Stimulated activated CD4-positive, alpha-beta T cell treated with anti-CD3 and anti-CD28 coated beads, Interleukin-4, amount 100 ng/mL, for 4 hours (primary cell): ENCODE measurements at regions not wholly inside any gene's neighbourhood (a gene's known extent, or its start where the extent isn't known, plus 50 kb on each side); places are given as distances from the start of the nearest gene placed in this dataset.
"Not testable (repeated sequence)": the region's sequence is repeated elsewhere in the genome, so short reads cannot be mapped to it uniquely, and the experiment has no call there.

Experiments used
- DNase-seq, 2 experiments: peaks; one replicate each; pipeline ENCODE4 v3.0.0-alpha.2; 2020

DNA sequence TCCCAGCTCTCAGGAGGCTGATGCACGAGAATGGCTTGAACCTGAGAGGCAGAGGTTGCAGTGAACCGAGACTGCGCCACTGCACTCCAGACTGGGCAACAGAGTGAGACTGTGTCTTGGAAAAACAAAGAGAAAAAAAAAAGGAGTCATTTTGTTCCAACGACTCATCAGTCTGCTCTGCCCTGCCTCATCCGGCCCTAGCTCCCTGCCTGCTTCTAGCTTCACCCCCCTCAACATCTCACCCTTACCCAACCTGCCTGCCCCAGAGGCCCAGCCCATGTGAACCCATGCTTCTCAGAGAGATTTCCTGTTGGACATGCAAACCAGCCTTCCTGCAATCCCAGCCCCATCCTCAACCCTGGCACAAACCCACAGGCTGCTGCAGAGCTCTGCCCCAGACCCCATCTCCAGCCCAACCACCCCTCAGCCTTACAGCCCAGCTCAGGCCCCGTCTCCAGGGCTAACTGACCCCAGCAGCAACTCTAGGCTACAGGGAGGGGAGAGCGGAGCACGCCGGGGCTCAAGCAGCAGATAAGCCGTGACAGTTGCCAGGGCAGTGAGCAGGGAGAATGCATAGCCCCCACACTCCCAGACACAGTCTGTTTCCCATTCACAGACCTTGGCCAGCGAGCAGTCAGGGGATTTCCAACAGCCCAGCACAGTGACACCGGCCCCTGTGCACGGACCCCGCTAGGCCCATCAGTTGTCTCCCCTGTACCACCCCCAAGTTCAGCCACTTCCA, 86.0 kb upstream of the KCTD7 start:
- no peak for DNase-seq

DNA sequence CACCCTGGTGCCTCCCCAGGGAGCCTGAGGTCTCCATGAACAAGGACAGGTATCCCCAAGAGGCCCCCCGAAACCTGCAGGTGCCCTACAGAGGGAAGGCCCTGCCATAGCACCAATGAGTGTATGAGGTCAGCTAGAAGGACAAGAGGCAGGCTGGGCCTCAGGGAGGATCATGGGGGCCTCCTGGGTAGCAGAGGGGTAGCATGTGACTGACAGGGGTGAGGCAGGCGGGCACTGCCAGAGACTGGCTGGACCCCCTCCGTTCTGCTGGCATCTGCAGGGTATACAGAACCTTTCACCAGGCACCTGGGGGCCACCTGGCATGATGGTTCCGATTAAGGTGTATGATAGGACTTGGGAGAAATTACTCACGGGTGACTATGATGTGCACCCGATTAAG, 79.2 kb upstream of the KCTD7 start:
- DNase-seq: no peak

DNA sequence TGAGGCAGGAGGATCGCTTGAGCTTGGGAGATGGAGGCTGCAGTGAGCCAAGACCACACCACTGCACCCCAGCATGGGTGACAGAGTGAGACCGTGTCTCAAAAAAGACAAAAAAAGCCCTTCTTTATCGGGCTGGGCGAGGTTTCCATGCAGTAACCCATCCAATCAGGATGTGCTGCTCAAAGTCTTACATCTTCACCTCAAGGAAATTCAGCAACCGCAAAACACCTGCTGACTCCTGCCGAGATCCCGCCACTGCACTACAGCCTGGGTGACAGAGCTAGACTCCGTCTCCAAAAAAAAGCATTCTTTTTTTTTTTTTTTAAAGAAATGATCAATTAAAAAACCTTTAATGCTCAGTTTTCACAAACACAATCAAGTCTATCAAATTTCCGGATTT, 75.7 kb upstream of the KCTD7 start:
- no peak for DNase-seq

DNA sequence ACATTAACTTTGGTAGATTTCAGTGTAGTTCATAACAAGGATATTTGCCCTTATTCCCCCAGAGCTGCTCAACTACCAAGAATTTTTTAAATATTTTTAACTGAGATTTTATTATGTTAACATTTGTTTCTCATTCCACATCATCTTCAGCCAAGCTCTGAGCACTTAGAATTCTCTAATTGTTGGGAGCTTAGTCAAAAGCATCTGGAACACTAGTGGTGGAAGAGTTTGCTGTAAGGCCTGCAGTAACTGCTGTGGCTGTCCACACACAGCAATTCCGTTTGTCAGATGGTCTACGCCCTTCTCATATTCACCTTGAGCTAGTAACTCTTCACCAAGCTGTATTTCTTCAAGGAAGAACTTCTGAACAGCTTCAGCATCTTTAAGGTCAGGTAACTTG, 75.0 kb upstream of the KCTD7 start:
- not testable (repeated sequence) for DNase-seq

DNA sequence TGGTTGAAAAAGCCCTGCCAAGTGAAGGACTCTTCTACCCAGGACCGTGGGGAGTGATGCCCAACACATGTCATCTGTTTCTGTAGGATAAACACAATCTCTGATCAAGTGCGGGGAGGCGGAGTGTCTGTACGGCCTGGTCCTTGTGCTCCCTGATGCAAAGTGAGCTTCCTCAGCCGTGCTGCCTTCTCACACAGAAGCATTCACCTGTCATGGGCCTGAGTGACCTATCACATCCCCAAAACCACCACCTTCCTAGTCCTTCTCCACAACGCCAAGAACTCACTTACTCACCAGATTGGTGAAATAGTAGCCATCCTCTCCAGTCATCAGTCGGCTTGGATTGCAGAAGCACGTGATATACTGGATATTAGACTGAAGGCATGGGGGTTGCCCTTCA, 74.4 kb upstream of the KCTD7 start:
- not testable (repeated sequence) for DNase-seq

DNA sequence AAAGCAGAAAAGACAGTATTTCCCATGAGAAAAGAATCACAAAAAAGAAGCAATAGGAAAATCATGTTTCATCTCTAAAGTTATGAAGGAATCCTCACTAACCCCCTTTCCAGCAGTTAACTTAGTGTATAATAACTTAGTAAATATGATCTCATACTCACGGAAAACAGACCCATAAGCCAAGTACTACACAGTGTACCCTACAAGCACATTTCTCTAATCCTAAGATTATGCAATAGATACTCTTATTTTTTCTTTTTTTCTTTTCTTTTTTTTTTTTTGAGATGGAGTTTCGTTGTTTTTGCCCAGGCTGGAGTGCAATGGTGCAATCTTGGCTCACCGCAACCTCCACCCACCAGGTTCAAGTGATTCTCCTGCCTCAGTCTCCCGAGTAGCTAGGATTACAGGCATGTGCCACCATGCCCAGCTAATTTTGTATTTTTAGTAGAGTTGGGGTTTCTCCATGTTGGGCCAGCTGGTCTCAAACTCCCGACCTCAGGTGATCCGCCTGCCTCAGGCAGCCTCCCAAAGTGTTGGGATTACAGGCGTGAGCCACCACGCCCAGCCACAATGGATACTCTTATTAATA, 73.7 kb upstream of the KCTD7 start:
- not testable (repeated sequence) for DNase-seq

DNA sequence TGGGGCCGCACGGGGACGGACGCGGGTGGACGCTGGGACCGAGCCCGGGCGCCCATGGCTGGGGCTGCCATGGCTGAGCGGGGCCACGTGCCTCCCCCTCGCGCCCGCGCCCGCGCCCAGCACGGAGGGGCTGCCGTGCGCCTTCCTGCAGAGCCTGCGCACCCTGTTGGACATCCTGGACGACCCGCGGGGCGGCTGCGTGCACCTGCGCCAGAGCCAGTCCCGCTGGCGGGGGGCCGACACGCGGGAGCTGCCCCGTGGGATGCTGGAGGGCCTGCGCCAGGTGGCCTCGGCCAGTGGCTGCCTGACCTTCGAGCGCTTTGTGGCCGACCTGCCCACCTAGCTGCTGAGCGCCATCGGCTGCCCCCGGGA, 72.5 kb upstream of the KCTD7 start:
- no peak for DNase-seq

DNA sequence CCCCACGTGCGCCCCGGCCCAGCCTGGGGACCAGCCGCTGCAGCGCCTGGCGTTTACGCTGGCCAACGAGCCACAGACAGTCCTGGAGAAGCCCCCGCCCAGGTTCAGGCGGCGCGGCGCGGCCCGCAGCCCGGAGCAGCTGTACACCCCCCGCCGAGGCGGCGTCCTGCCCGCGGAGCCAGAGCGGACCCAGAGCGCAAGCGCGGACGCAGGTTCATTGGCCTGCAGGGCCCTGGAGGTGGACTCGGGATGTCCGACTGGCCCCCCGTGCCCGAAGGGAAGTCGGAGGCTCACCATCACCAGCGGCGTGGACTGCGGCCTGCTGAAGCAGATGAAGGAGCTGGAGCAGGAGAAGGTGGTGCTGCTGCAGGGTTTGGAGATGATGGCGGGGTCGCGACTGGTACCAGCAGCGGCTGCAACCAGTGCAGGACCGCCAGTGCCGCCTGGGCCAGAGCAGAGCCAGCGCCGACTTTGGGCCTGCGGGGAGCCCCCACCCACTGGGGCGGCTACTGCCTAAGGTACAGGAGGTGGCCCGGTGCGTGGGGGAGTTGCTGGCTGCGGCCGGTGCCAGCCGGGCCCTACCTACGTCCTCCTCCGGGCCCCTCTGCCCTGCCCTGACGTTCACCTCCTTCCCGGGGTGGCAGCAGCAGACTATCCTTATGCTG, 72.0 kb upstream of the KCTD7 start:
- no peak for DNase-seq

DNA sequence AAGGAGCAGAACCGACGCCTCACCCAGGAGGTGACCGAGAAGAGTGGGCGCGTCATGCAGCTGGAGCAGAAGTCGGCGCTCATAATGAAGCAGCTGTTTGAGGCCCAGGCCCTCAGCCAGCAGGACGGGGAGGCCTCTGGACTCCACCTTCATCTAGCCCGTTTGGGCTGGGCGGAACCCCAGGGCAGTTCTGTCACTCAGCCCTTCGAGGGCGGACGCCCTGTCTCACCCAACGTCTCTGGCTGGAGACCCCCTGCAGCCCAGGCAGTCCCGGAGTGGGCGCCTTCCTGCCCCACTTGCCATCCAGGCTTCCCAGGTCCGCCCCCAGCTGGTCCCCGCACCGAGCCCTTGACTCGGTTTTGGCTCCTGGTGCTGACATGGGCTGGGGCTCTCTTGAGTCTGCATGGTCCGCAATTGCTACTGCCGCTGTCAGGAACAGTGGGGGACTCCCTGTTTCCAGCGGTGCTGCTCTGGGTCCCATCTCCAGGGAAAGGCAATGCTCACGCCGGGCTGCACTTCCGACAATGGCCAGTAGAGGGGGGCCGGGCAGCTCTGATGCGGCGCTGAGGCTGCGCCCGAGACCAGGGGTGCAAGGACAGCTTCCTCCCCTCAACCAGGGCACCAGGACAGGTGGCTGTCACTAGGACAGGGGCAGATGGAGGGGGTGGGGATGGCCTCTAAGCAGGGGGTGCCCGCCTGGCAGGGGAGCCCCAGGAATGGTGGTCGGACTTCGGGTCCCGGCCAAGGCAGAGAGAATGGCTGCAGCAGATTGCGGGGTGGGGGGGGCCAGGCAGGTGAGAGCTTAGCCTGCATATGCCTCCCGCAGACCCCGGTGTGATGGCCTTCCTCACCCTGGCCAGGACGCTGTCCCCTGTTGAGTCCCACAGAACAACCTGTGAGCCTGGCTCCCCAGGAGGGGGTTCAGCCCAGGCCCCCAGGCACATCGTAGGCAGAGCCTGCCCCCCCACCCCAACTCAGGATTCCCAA, 71.2 kb upstream of the KCTD7 start:
- DNase-seq: peak; percentile 48 to 77

DNA sequence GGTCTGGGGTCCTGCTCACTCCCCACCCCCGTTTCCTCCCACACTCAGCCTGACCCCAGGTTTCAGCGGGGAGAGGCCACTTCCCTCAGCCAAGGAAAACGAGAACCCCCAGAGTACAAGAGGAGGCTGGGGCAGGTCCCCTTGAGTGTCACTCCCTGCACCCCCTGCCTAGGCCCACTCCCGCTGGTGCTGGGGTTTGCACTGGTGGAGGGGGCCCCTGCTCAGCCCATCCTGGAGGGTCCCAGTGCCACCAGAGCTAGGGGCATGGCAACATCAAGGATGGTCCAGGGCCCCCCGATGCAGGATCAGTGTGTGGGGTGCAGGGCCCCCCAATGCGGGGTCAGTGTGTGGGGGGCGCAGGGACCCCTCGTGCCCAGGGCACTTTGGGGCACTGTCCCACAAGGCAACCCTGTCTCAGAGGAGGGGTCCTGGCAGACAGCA, 70.5 kb upstream of the KCTD7 start:
- DNase-seq: no peak

DNA sequence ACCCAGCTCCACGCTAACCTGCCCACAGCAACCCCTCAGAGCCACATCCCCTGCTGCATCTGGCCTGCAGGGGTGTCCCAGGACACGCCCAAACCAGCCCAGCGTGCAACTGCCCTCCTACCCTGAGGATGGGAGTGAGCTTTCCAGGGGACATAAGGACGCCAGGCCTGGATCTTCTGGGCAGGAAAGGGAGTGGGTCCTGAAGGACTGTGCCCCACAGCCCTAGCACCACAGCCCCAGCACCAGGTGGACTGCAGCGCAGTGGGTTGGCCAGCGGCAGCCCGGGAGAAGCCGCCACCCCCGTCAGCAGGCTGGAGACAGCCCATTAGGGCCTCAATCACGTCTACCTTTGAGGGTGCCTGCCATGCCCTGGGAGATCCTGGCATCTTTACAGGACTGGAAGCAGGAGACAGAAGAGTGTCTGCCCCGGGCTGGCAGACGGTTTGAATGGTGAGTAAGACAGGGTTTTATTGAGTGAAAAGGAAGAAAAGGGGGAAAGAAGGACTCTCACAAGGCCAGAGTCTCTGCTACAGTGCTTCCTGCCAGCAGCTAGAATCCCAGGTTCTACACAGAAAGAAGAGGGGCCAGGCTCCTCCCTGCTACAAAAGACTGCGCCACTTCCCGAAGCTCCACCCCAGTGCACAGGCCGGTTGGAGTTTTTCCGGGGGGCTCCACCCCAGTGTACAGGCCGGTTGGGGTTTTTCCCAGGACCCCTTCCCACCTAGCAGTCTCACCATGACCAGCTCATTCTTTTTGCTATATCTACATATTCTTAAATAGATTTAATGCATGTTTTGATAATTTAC, 69.8 kb upstream of the KCTD7 start:
- DNase-seq: no peak

DNA sequence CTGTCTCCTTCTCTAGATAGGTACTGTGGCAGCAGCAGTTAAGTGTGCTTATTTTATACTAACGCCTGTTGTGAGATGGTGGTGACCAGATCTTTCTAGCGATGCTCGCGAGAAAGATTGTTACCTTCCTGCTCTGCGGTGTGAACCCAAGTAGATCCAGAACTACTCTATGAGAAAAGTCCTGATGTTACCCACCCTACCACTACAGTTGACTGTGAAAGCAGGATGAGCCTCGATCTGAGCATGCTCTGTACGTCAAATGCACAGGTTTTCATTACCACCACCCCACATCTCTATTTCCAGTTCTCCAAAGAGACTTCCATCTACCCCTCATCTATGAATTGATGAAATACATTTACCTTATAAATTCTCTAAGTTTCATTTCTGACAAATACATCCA, 64.6 kb upstream of the KCTD7 start:
- no peak for DNase-seq

DNA sequence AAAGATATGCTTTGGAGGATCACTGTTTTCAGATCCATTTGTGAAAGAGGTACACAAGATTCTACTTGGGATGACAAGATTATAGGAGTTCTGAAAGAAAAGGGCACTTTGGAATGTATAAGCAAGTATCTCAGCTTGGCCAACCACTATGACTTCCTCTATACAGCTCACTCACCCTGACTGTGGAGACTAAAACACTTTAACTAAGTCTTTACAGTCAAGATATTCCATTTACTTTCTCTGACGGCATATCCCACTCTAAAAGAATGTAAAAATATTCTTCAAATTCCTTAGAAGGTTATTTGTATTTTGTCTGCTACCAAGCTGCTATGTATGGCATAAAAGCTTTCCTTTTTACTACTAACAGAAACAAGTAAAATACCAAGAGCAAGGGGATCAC, 58.5 kb upstream of the KCTD7 start:
- not testable (repeated sequence) for DNase-seq

DNA sequence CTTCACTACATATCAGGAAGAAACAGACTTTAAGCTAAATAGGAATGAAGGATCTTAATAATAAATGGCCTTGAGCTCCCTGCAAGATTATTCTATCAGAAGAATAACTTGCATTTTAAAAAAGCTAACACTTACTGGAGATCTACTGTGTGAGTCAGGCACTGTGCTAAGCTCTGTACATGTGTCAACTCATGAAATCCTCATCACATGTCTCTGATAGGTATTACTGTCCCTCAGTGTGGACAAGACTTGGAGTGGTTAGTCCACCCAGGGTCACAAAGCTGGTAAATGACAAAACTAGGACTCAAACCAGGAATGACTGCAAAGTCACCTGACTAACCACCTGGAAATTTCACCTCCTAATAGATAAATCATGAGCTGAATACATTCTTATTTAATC, 57.1 kb upstream of the KCTD7 start:
- DNase-seq: no peak

DNA sequence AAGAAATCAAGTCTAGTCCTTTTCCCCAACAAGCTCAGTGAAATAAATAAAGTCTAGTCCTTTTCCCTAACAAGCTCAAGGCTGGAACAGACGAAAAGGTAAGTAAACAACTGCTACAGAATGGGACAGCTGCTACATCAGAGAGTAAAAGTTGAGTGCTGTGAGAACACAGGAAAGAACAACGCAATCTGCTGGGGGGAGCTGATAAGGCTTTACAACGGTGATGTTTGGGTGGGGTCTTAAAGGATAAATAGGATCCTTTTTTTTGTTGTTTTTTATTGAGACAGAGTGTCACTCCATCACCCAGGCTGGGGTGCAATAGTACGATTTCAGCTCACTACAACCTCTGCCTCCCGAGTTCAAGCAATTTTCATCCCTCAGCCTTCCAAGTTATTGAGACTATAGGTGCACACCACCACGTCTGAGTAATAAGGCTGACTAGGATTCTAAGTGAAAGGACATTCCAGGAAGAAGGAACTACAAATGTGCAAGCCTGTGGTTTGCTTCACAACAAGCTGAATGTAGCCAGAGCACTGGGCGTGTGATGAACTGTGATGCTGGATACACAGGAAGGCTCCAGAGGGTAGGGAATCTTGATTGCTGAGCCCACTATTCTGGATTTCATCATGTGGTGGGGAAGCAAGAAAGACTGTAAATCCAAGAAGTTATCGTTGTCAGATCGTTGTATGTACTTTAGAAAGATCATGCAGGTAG, 54.7 kb upstream of the KCTD7 start:
- DNase-seq: not testable (repeated sequence)

DNA sequence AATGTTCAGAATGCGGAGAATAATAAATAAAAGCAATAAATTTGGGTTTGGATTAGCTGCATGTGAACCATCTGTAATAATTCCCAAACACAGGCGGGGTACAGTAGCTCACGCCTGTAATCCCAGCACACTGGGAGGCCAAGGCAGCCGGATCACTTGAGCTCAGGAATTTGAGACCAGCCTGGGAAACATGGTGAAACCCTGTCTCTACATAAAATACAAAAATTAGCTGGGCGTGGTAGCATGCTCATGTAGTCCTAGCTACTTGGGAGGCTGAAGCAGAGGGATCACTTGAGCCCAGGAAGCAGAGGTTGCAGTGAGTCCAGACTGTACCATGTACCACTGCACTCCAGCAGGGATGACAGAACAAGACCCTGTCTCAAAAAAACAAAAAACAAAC, 53.9 kb upstream of the KCTD7 start:
- not testable (repeated sequence) for DNase-seq

DNA sequence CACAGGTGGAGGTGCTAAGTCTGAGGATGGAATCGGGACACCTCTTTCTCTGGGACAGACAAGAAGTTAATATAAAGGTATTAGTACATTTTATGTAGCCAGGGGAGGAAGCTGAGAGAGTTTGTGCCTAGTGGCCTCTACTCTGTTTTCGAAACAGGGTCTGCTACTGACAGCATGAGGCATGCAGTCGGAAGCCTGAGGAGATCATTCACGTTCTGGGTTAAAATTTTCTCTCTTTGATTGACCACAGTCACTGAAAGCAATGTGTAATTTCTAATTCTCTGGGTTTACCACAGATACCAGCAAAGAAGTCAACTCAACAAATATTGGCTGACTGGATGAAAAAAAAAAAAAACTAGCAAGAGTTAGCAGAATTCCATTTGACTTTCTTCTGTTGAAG, 53.3 kb upstream of the KCTD7 start:
- DNase-seq: no peak

DNA sequence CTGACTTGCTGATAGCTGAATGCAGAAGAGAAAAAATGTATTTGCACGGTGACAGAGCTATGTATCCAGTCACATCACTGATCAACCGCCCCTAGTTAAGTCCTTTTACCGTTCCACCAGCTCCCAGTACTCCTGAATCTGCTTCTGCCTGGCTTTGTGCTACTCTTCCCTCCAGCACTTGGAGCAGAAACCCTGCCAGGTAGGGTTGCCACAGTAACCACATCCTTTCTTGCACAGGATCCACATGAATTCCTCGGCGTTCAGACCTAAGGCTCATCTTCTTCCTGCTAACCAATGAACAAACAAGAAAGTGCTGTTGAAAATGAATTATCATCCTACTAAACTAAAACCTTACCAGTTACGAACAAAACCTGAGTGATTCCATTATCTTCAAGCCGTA, 52.0 kb upstream of the KCTD7 start:
- DNase-seq: no peak
